ENCODE measurements at regions not wholly inside any gene's neighbourhood (a gene's known extent, or its start where the extent isn't known, plus 50 kb on each side); places are given as distances from the start of the nearest gene placed in this dataset.

- Histone ChIP-seq H3K79me2 (ENCODE audit: control insufficient read depth, insufficient read depth, low read length) (no peaks in the 10 kb centered on the region), H3K4me1 (ENCODE audit: control insufficient read depth in 2 of 2, insufficient read depth in 2 of 2, low read length in 2 of 2) (no peaks in the 10 kb centered on the region), H3K9ac (ENCODE audit: low read length) (no peak overlapping the region), H3K4me2 (replicated peaks; ENCODE audit: low read depth, low read length, poor library complexity, severe bottlenecking) (no peak overlapping the region), H3K9me3 (ENCODE audit: control extremely low read depth in 1 of 3, control insufficient read depth in 2 of 3, insufficient read depth in 1 of 3, low read length in 2 of 3) (peaks cover 0 to 18% (median 0%) of the 10 kb centered on the region in 3 donors), H3K27me3 (replicated peaks in 1 of 4; ENCODE audit: control extremely low read depth in 1 of 4, control insufficient read depth in 3 of 4, insufficient read depth in 4 of 4, low read length in 3 of 4) (no peaks in the 10 kb centered on the region), H3K36me3 (replicated peaks in 1 of 2; ENCODE audit: control extremely low read depth in 1 of 2, control insufficient read depth in 1 of 2, extremely low read depth in 1 of 2, insufficient read depth in 2 of 2, low read length in 1 of 2) (no peaks in the 10 kb centered on the region), H3K4me3 (ENCODE audit: control extremely low read depth in 1 of 5, extremely low read depth in 1 of 5, insufficient read depth in 1 of 5, low read depth in 2 of 5, low read length in 4 of 5) (no peak overlapping the region), H2AFZ (ENCODE audit: insufficient read depth, low read depth, low read length, poor library complexity, severe bottlenecking) (no peak overlapping the region), H4K20me1 (ENCODE audit: control insufficient read depth, insufficient read depth, low read length, poor library complexity, severe bottlenecking) (no peaks in the 10 kb centered on the region), H3K27ac (ENCODE audit: low read length in 2 of 2) (no peak overlapping the region)
- H3K9me3 Mint-ChIP-seq (ENCODE audit: insufficient read depth): no peaks in the 10 kb centered on the region
- no peak overlapping the region for H3K27ac Mint-ChIP-seq
- no peak for DNase-seq
- TF ChIP-seq EZH2 (IDR thresholded peaks at IDR 0.05; ENCODE audit: borderline replicate concordance, insufficient read depth, low read depth, low read length, poor library complexity, severe bottlenecking) (no peak), CTCF (IDR thresholded peaks at IDR 0.05) (no peak)
- intact Hi-C loops (cut with micrococcal nuclease): no loop called here
- H3K4me3 Mint-ChIP-seq: no peak overlapping the region
- ChIA-PET POLR2A (no interaction called here), CTCF (no interaction called here)
- no peak for ATAC-seq (ENCODE audit: low read depth)
- WGBS (ENCODE audit: insufficient coverage): 94% methylated on average over 2 of the region's 3 CpGs
- no peaks in the 10 kb centered on the region for H3K27me3 Mint-ChIP-seq
- no peaks in the 10 kb centered on the region for H3K4me1 Mint-ChIP-seq
These were observed 436.0 kb upstream of the GRM3 start for GRCh38 chr7:86207740-86208139.

DNA sequence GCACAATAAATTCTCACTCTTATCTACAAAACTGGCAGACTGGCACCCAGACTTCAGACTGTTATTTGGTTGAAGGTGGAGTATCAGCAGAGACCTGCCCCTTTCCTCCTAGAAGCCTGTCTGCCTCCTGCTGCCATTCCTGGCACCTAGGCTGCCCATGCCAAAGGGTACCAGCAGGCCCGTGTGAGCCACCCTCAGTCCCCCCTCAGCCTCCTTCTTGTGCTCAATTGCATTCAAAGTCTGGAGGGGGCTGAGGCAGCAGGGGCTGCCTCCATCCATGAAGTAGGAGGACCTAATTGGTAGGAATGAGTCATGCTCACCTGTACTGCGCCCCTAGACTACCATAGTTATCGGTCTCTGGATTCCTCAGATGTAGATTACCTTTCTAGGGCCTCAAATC lies 440.9 kb upstream of the GRM3 start:
- Histone ChIP-seq H2AFZ (ENCODE audit: insufficient read depth, low read depth, low read length, poor library complexity, severe bottlenecking) (no peak overlapping the region), H3K4me3 (ENCODE audit: control extremely low read depth in 1 of 5, extremely low read depth in 1 of 5, insufficient read depth in 1 of 5, low read depth in 2 of 5, low read length in 4 of 5) (no peak overlapping the region), H3K9ac (ENCODE audit: low read length) (no peak overlapping the region), H3K4me1 (ENCODE audit: control insufficient read depth in 2 of 2, insufficient read depth in 2 of 2, low read length in 2 of 2) (no peaks in the 10 kb centered on the region), H3K79me2 (ENCODE audit: control insufficient read depth, insufficient read depth, low read length) (no peaks in the 10 kb centered on the region), H3K27ac (ENCODE audit: low read length in 2 of 2) (no peak overlapping the region), H3K9me3 (ENCODE audit: control extremely low read depth in 1 of 3, control insufficient read depth in 2 of 3, insufficient read depth in 1 of 3, low read length in 2 of 3) (peaks cover 2 to 19% (median 2%) of the 10 kb centered on the region in 3 donors), H3K36me3 (replicated peaks in 1 of 2; ENCODE audit: control extremely low read depth in 1 of 2, control insufficient read depth in 1 of 2, extremely low read depth in 1 of 2, insufficient read depth in 2 of 2, low read length in 1 of 2) (no peaks in the 10 kb centered on the region), H4K20me1 (ENCODE audit: control insufficient read depth, insufficient read depth, low read length, poor library complexity, severe bottlenecking) (no peaks in the 10 kb centered on the region), H3K4me2 (replicated peaks; ENCODE audit: low read depth, low read length, poor library complexity, severe bottlenecking) (no peak overlapping the region), H3K27me3 (replicated peaks in 1 of 4; ENCODE audit: control extremely low read depth in 1 of 4, control insufficient read depth in 3 of 4, insufficient read depth in 4 of 4, low read length in 3 of 4) (no peaks in the 10 kb centered on the region)
- no peak for TF ChIP-seq EZH2 (IDR thresholded peaks at IDR 0.05; ENCODE audit: borderline replicate concordance, insufficient read depth, low read depth, low read length, poor library complexity, severe bottlenecking)
- TF ChIP-seq CTCF (IDR thresholded peaks at IDR 0.05): no peak
- no peak for DNase-seq
- H3K4me3 Mint-ChIP-seq: no peak overlapping the region
- no peaks in the 10 kb centered on the region for H3K27me3 Mint-ChIP-seq
- intact Hi-C loops (cut with micrococcal nuclease): no loop called here
- H3K27ac Mint-ChIP-seq: no peak overlapping the region
- CTCF ChIA-PET: no interaction called here
- H3K4me1 Mint-ChIP-seq: no peaks in the 10 kb centered on the region
- H3K9me3 Mint-ChIP-seq (ENCODE audit: insufficient read depth): no peaks in the 10 kb centered on the region
- ATAC-seq (ENCODE audit: low read depth): no peak
- WGBS (ENCODE audit: insufficient coverage): no CpG with 5 or more reads among the region's 3 CpGs
- POLR2A ChIA-PET: no interaction called here
